ENCODE measurements at regions not wholly inside any gene's neighbourhood (a gene's known extent, or its start where the extent isn't known, plus 50 kb on each side); places are given as distances from the start of the nearest gene placed in this dataset.

GRCh38 chr2:242022550-242023290 is 153.2 kb downstream of the RTP5 start (continued):
- TF ChIP-seq, protein P1, sequence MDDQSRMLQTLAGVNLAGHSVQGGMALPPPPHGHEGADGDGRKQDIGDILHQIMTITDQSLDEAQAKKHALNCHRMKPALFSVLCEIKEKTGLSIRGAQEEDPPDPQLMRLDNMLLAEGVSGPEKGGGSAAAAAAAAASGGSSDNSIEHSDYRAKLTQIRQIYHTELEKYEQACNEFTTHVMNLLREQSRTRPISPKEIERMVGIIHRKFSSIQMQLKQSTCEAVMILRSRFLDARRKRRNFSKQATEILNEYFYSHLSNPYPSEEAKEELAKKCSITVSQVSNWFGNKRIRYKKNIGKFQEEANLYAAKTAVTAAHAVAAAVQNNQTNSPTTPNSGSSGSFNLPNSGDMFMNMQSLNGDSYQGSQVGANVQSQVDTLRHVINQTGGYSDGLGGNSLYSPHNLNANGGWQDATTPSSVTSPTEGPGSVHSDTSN (IDR thresholded peaks at IDR 0.05), result no peak
- TF ChIP-seq SREBF2 (IDR thresholded peaks at IDR 0.05), result no peak
- TF ChIP-seq REST (IDR thresholded peaks at IDR 0.05), result no peak

GRCh38 chr2:242024751-242025355 is 155.3 kb downstream of the RTP5 start:
- Histone ChIP-seq H3K4me2 (no peak overlapping the region), H3K4me3 (no peak overlapping the region), H3K4me1 (no peaks in the 10 kb centered on the region), H3K27ac (no peak overlapping the region), H3K9me3 (peaks cover 6% of the 10 kb centered on the region; the same call in 1 of the 3 replicates)
- ATAC-seq (no peak), FAIRE-seq (no peak), DNase-seq (ENCODE audit: low read depth in 1 of 2, low spot score in 1 of 2) (no peak)
- ChIA-PET POLR2A (no interaction called here), CTCF (interaction anchor here (0.7 to 2.9 kb wide), 3 partner anchors 15 to 146 kb away, joined by 3 to 15 read pairs (median 4); no protein-coding TSS in a partner anchor)
- TF ChIP-seq RFX5 (IDR thresholded peaks at IDR 0.05) (no peak), SMC3 (IDR thresholded peaks at IDR 0.05) (no peak), HDAC2 (IDR thresholded peaks at IDR 0.05) (no peak), FOSB (CRISPR knock-in tag; IDR thresholded peaks at IDR 0.05) (no peak), MYC (IDR thresholded peaks at IDR 0.05; ENCODE audit: borderline replicate concordance, low read length) (no peak), REST (IDR thresholded peaks at IDR 0.05) (no peak), ZFP36 (IDR thresholded peaks at IDR 0.05; ENCODE audit: borderline replicate concordance, partially characterized antibody) (no peak), GATA3 (IDR thresholded peaks at IDR 0.05; ENCODE audit: borderline replicate concordance) (no peak)
- TF ChIP-seq, protein P2, sequence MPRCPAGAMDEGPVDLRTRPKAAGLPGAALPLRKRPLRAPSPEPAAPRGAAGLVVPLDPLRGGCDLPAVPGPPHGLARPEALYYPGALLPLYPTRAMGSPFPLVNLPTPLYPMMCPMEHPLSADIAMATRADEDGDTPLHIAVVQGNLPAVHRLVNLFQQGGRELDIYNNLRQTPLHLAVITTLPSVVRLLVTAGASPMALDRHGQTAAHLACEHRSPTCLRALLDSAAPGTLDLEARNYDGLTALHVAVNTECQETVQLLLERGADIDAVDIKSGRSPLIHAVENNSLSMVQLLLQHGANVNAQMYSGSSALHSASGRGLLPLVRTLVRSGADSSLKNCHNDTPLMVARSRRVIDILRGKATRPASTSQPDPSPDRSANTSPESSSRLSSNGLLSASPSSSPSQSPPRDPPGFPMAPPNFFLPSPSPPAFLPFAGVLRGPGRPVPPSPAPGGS (IDR thresholded peaks at IDR 0.05), result no peak
- TF ChIP-seq, protein P3, sequence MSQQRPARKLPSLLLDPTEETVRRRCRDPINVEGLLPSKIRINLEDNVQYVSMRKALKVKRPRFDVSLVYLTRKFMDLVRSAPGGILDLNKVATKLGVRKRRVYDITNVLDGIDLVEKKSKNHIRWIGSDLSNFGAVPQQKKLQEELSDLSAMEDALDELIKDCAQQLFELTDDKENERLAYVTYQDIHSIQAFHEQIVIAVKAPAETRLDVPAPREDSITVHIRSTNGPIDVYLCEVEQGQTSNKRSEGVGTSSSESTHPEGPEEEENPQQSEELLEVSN (IDR thresholded peaks at IDR 0.05; ENCODE audit: borderline replicate concordance, low read depth), result no peak
- 22% methylated on average over 18 of the region's 18 CpGs for WGBS (ENCODE audit: missing lambda C conversion rate)

Data from A549 (cell line).